BLaER1 treated with 17β-estradiol and CSF1 and Interleukin-3, amounts not matched to agents 10 nM and 100 nM (cell line): ENCODE measurements at regions not wholly inside any gene's neighbourhood (a gene's known extent, or its start where the extent isn't known, plus 50 kb on each side); places are given as distances from the start of the nearest gene placed in this dataset.
A peak's percentile ranks its signal among the peaks of the same experiment; 100 is the strongest.

Experiments
- H3K27ac ChIP-seq, 11 experiments: shearing (Covaris generic); formaldehyde crosslinking; 2 replicates each; pipeline ENCODE4 v1.8.1; 2022
- H3K27me3 ChIP-seq, 11 experiments: shearing (Covaris generic); formaldehyde crosslinking; 2 replicates each; pipeline ENCODE4 v1.8.1; 2022
- H3K36me3 ChIP-seq, 11 experiments: shearing (Covaris generic); formaldehyde crosslinking; 2 replicates each; pipeline ENCODE4 v1.8.1; 2022
- H3K4me1 ChIP-seq, 10 experiments: shearing (Covaris generic); formaldehyde crosslinking; 2 replicates each; pipeline ENCODE4 v1.8.1; 2022
- H3K4me2 ChIP-seq, 11 experiments: shearing (Covaris generic); formaldehyde crosslinking; 2 replicates each; pipeline ENCODE4 v1.8.1; 2022
- H3K4me3 ChIP-seq, 10 experiments: shearing (Covaris generic); formaldehyde crosslinking; 2 replicates each; pipeline ENCODE4 v1.8.1; 2022
- H3K9ac ChIP-seq, 11 experiments: shearing (Covaris generic); formaldehyde crosslinking; 2 replicates each; pipeline ENCODE4 v1.8.1; 2022
- H3K9me3 ChIP-seq, 11 experiments: shearing (Covaris generic); formaldehyde crosslinking; replicated peaks in 1 of 11; 2 replicates each; pipeline ENCODE4 v1.8.1; 2022
- H4K20me1 ChIP-seq, 11 experiments: shearing (Covaris generic); formaldehyde crosslinking; 2 replicates each; pipeline ENCODE4 v1.8.1; 2022
- Cebpa-rat ChIP-seq, 11 experiments: shearing (Covaris generic); IDR thresholded peaks; 2 replicates each; pipeline ENCODE4 v1.8.1; 2022

DNA sequence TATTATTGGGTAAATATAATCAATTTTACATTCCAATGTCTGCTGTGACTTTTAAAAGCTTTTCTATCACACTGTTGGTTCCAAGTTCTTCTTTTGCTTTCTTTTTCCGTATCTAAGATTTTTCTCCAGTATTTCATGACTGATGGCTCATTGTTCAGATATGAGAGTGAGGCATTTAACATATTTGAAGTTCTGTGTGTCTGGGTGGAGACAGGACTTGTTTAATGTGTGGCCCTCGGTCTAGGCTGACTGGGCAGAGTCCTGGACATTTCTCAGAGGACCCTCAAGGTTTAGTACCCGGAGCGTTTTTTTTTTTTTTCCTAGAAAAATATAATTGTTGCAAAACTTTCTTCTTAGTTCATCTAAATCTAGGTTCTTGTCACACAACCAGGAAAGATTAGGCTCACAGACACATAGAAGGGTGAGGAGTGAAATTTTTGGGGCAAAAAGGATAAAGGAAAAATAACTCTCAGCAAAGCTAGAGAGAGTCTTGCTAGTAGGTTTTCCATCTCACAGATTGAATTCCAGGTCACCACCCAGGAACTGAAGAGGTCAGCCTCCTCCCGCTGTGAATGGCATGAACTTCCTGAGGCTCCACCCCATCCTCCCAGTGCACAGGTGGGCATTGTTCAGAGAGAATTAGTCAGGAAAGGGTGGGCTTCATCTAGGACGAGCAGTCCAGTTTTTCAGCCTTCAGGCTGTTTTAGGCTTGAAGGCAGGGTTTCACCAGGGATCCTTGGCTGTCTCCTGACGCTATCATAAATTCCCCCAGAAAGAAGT, 1002.4 kb upstream of the PCDH9 start:
- Histone ChIP-seq H4K20me1 (no peaks in the 10 kb centered on the region), H3K9me3 (no peaks in the 10 kb centered on the region), H3K4me3 (no peak overlapping the region), H3K4me1 (no peaks in the 10 kb centered on the region), H3K4me2 (no peak overlapping the region), H3K27me3 (no peaks in the 10 kb centered on the region), H3K27ac (no peak overlapping the region), H3K9ac (no peak overlapping the region), H3K36me3 (no peaks in the 10 kb centered on the region)
- no peak for TF ChIP-seq Cebpa-rat (IDR thresholded peaks at IDR 0.05)

- Histone ChIP-seq H3K27ac (no peak overlapping the region), H3K9me3 (no peaks in the 10 kb centered on the region), H3K27me3 (no peaks in the 10 kb centered on the region), H3K36me3 (no peaks in the 10 kb centered on the region), H3K4me3 (no peak overlapping the region), H4K20me1 (no peaks in the 10 kb centered on the region), H3K9ac (no peak overlapping the region), H3K4me1 (no peaks in the 10 kb centered on the region), H3K4me2 (no peak overlapping the region)
- no peak for TF ChIP-seq Cebpa-rat (IDR thresholded peaks at IDR 0.05)
These were observed 984.7 kb upstream of the PCDH9 start for GRCh38 chr13:68214691-68215415.

GRCh38 chr13:68199271-68199670, 969.1 kb upstream of the PCDH9 start:
- H3K9me3 ChIP-seq, result no peaks in the 10 kb centered on the region
- no peak overlapping the region for H3K4me2 ChIP-seq
- no peak overlapping the region for H3K27ac ChIP-seq
- H3K9ac ChIP-seq, result no peak overlapping the region
- no peaks in the 10 kb centered on the region for H3K27me3 ChIP-seq
- H4K20me1 ChIP-seq, result no peaks in the 10 kb centered on the region
- H3K36me3 ChIP-seq, result no peaks in the 10 kb centered on the region
- TF ChIP-seq Cebpa-rat (IDR thresholded peaks at IDR 0.05), result no peak
- H3K4me1 ChIP-seq, result no peaks in the 10 kb centered on the region
- H3K4me3 ChIP-seq, result no peak overlapping the region

GRCh38 chr13:68190818-68191217, 960.7 kb upstream of the PCDH9 start:
- H3K4me2 ChIP-seq, result no peak overlapping the region

GRCh38 chr13:68185444-68186141, 955.5 kb upstream of the PCDH9 start:
- Histone ChIP-seq H3K9me3 (no peaks in the 10 kb centered on the region), H3K4me3 (no peak overlapping the region), H3K9ac (no peak overlapping the region), H3K4me1 (no peaks in the 10 kb centered on the region), H3K36me3 (no peaks in the 10 kb centered on the region), H3K4me2 (no peak overlapping the region), H3K27me3 (no peaks in the 10 kb centered on the region), H4K20me1 (no peaks in the 10 kb centered on the region), H3K27ac (no peak overlapping the region)
- TF ChIP-seq Cebpa-rat (IDR thresholded peaks at IDR 0.05), result no peak

More at GRCh38 chr13:68190818-68191217, 960.7 kb upstream of the PCDH9 start:
- no peaks in the 10 kb centered on the region for H3K27me3 ChIP-seq
- no peak for TF ChIP-seq Cebpa-rat (IDR thresholded peaks at IDR 0.05)
- no peak overlapping the region for H3K27ac ChIP-seq
- no peaks in the 10 kb centered on the region for H3K36me3 ChIP-seq
- H3K4me3 ChIP-seq, result no peak overlapping the region
- H4K20me1 ChIP-seq, result no peaks in the 10 kb centered on the region
- H3K9ac ChIP-seq, result no peak overlapping the region
- H3K4me1 ChIP-seq, result no peaks in the 10 kb centered on the region
- H3K9me3 ChIP-seq, result no peaks in the 10 kb centered on the region

GRCh38 chr13:68176475-68176874, 946.3 kb upstream of the PCDH9 start:
- no peak for TF ChIP-seq Cebpa-rat (IDR thresholded peaks at IDR 0.05)
- Histone ChIP-seq H3K4me1 (peaks cover 0 to 14% (median 0%) of the 10 kb centered on the region in 10 experiments; a peak in 8 of 20 replicates), H3K36me3 (no peaks in the 10 kb centered on the region), H4K20me1 (no peaks in the 10 kb centered on the region), H3K9me3 (peaks cover 0 to 7% (median 3%) of the 10 kb centered on the region in 11 experiments; a peak in 13 of 22 replicates), H3K27me3 (no peaks in the 10 kb centered on the region), H3K4me3 (no peak overlapping the region), H3K4me2 (no peak overlapping the region), H3K27ac (no peak overlapping the region), H3K9ac (no peak overlapping the region)

DNA sequence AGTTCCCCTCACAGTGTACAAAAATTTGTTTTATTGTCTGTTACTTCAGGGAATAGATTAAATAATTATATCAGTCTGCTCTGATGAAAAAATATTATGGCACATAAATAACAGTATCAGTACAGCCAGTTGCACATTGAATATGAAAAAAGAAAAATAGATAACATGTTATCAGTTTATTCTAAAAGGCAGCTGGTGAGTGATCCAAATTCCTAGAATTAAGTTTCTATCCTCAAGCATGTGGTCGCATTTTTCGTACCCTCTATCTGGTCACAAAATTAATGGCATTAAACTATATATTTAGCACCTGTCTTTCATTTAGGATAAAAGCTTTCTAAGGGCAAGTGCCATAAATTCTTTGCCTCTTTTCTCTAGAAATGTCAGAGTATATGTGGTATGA, 944.8 kb upstream of the PCDH9 start:
- Histone ChIP-seq H3K27me3 (no peaks in the 10 kb centered on the region), H3K27ac (no peak overlapping the region)
- TF ChIP-seq Cebpa-rat (IDR thresholded peaks at IDR 0.05), result no peak

DNA sequence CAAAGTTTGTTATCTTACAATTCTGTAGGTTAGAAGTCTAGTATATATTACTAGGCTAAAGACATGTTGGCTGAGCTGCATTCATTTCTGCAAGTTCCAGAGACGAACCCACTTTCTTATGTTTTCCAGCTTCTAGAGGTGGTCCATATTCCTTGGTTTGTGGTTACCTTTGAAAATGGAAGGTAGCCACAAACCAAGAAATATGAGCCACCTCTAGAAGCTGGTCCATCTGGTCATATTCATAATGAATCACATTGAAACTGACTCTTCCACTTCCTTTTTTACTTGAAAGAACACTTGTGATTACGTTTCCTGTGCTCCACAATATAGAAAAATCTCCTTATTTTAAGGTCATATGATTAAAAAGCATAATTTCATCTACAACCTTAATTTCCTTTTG, 943.0 kb upstream of the PCDH9 start:
- no peak for TF ChIP-seq Cebpa-rat (IDR thresholded peaks at IDR 0.05)
- Histone ChIP-seq H3K4me3 (no peak overlapping the region), H3K9ac (no peak overlapping the region), H3K9me3 (peaks cover 12 to 16% (median 13%) of the 10 kb centered on the region in 11 experiments), H4K20me1 (no peaks in the 10 kb centered on the region), H3K4me1 (peaks cover 0 to 14% (median 0%) of the 10 kb centered on the region in 10 experiments; a peak in 8 of 20 replicates), H3K27ac (no peak overlapping the region), H3K36me3 (peaks cover 0 to 5% (median 0%) of the 10 kb centered on the region in 11 experiments; a peak in 1 of 22 replicates), H3K27me3 (no peaks in the 10 kb centered on the region), H3K4me2 (peak overlapping the region in 2 of 11 experiments; percentile 17 to 31; a peak in 4 of 22 replicates)

More for the DNA sequence above, 944.8 kb upstream of the PCDH9 start:
- no peaks in the 10 kb centered on the region for H4K20me1 ChIP-seq
- peaks cover 0 to 14% (median 0%) of the 10 kb centered on the region in 10 experiments; a peak in 8 of 20 replicates for H3K4me1 ChIP-seq
- H3K4me2 ChIP-seq, result no peak overlapping the region
- H3K9ac ChIP-seq, result no peak overlapping the region
- H3K4me3 ChIP-seq, result no peak overlapping the region
- H3K36me3 ChIP-seq, result peaks cover 0 to 5% (median 0%) of the 10 kb centered on the region in 11 experiments; a peak in 1 of 22 replicates
- peaks cover 12 to 16% (median 13%) of the 10 kb centered on the region in 11 experiments for H3K9me3 ChIP-seq

- H3K9ac ChIP-seq, result no peak overlapping the region
- no peak overlapping the region for H3K4me2 ChIP-seq
- no peaks in the 10 kb centered on the region for H4K20me1 ChIP-seq
- H3K4me3 ChIP-seq, result no peak overlapping the region
- peaks cover 0 to 5% (median 0%) of the 10 kb centered on the region in 11 experiments; a peak in 1 of 22 replicates for H3K36me3 ChIP-seq
- peaks cover 12 to 16% (median 13%) of the 10 kb centered on the region in 11 experiments for H3K9me3 ChIP-seq
- H3K27ac ChIP-seq, result no peak overlapping the region
- no peaks in the 10 kb centered on the region for H3K27me3 ChIP-seq
- peaks cover 0 to 14% (median 0%) of the 10 kb centered on the region in 10 experiments; a peak in 8 of 20 replicates for H3K4me1 ChIP-seq
- no peak for TF ChIP-seq Cebpa-rat (IDR thresholded peaks at IDR 0.05)
These were observed 940.8 kb upstream of the PCDH9 start for GRCh38 chr13:68170961-68171360.
